Mesenteric fat pad (tissue), 1 donor: ENCODE measurements at regions not wholly inside any gene's neighbourhood (a gene's known extent, or its start where the extent isn't known, plus 50 kb on each side); places are given as distances from the start of the nearest gene placed in this dataset.
"Not testable (repeated sequence)": the region's sequence is repeated elsewhere in the genome, so short reads cannot be mapped to it uniquely, and the experiment has no call there.

ENCODE experiments used
- DNase-seq: peaks from one replicate; pipeline ENCODE4 v3.0.0-alpha.2; 2020; ENCODE audit warnings: low spot score
- donor health status: DM: yes; HTN: yes; CAD: no.

- DNase-seq: peak; percentile 65
Observed at GRCh38 chr2:91568391-91569338, 2877.2 kb downstream of the RPIA start.

GRCh38 chr2:91571239-91571923 is 2879.9 kb downstream of the RPIA start:
- DNase-seq: peak; percentile 87

GRCh38 chr2:91573018-91573417 is 2881.5 kb downstream of the RPIA start:
- DNase-seq: not testable (repeated sequence)

GRCh38 chr2:91573755-91574154 is 2882.3 kb downstream of the RPIA start:
- DNase-seq: not testable (repeated sequence)

GRCh38 chr2:91574255-91574654 is 2882.8 kb downstream of the RPIA start:
- DNase-seq: not testable (repeated sequence)

- DNase-seq: not testable (repeated sequence)
Observed at GRCh38 chr2:91575701-91576100, 2884.2 kb downstream of the RPIA start.

- not testable (repeated sequence) for DNase-seq
Observed at GRCh38 chr2:91577406-91577805, 2885.9 kb downstream of the RPIA start.

- not testable (repeated sequence) for DNase-seq
Observed at GRCh38 chr2:91578678-91579077, 2887.2 kb downstream of the RPIA start.

GRCh38 chr2:91579555-91579954 is 2888.1 kb downstream of the RPIA start:
- DNase-seq: not testable (repeated sequence)

GRCh38 chr2:91580043-91580442 is 2888.6 kb downstream of the RPIA start:
- not testable (repeated sequence) for DNase-seq

GRCh38 chr2:91587098-91587497 is 2895.6 kb downstream of the RPIA start:
- DNase-seq: not testable (repeated sequence)

- DNase-seq: not testable (repeated sequence)
Observed at GRCh38 chr2:91587908-91588535, 2896.5 kb downstream of the RPIA start.

GRCh38 chr2:91588782-91589223 is 2897.3 kb downstream of the RPIA start:
- peak; percentile 91 for DNase-seq

GRCh38 chr2:91589454-91590328 is 2898.2 kb downstream of the RPIA start:
- peak; percentile 91 for DNase-seq

- not testable (repeated sequence) for DNase-seq
Observed at GRCh38 chr2:91590381-91590780, 2898.9 kb downstream of the RPIA start.

GRCh38 chr2:91591066-91591465 is 2899.6 kb downstream of the RPIA start:
- not testable (repeated sequence) for DNase-seq

GRCh38 chr2:91597436-91597835 is 2906.0 kb downstream of the RPIA start:
- DNase-seq: not testable (repeated sequence)

- not testable (repeated sequence) for DNase-seq
Observed at GRCh38 chr2:91598519-91598918, 2907.0 kb downstream of the RPIA start.

- DNase-seq: not testable (repeated sequence)
Observed at GRCh38 chr2:91599000-91599399, 2907.5 kb downstream of the RPIA start.

GRCh38 chr2:91602860-91603259 is 2911.4 kb downstream of the RPIA start:
- DNase-seq: not testable (repeated sequence)
